Upper lobe of right lung (tissue), 1 donor: ENCODE measurements at regions not wholly inside any gene's neighbourhood (a gene's known extent, or its start where the extent isn't known, plus 50 kb on each side); places are given as distances from the start of the nearest gene placed in this dataset.
A peak's percentile ranks its signal among the peaks of the same experiment; 100 is the strongest.

Source experiments
- ATAC-seq: fragments of 200-7000 bp; cut with Tn5 transposase; one replicate; pipeline ENCODE4 v1.9.1; 2020; ENCODE audit warnings: mild to moderate bottlenecking, moderate library complexity
- DNase-seq: peaks from one replicate; pipeline ENCODE4 v3.0.0-alpha.2; 2020
- H3K27ac ChIP-seq: fragments of 200-600 bp; one replicate; pipeline ENCODE4 v1.8.0; 2022
- H3K27me3 ChIP-seq: fragments of 200-600 bp; one replicate; pipeline ENCODE4 v1.8.0; 2022; ENCODE audit warnings: mild to moderate bottlenecking
- H3K36me3 ChIP-seq: fragments of 200-600 bp; one replicate; pipeline ENCODE4 v1.8.0; 2022
- H3K4me1 ChIP-seq: fragments of 200-600 bp; one replicate; pipeline ENCODE4 v1.8.0; 2022
- H3K4me3 ChIP-seq: fragments of 200-600 bp; one replicate; pipeline ENCODE4 v1.8.0; 2022; ENCODE audit warnings: mild to moderate bottlenecking
- H3K9me3 ChIP-seq: fragments of 200-600 bp; one replicate; pipeline ENCODE4 v1.8.0; 2022
- intact Hi-C: fragments of 100-400 bp; cut with DNase I; formaldehyde crosslinking; loops from one replicate; pipeline ENCODE4 v1.11.0; 2022
- TF ChIP-seq, protein P1 (sequence below): fragments of 200-600 bp; IDR thresholded peaks from one replicate; pipeline ENCODE4 v1.8.0; 2022; ENCODE audit warnings: antibody characterized with exemption
- donor health status: DM: no; HTN: yes; CAD: no; lungs with severe emphysema.

DNA sequence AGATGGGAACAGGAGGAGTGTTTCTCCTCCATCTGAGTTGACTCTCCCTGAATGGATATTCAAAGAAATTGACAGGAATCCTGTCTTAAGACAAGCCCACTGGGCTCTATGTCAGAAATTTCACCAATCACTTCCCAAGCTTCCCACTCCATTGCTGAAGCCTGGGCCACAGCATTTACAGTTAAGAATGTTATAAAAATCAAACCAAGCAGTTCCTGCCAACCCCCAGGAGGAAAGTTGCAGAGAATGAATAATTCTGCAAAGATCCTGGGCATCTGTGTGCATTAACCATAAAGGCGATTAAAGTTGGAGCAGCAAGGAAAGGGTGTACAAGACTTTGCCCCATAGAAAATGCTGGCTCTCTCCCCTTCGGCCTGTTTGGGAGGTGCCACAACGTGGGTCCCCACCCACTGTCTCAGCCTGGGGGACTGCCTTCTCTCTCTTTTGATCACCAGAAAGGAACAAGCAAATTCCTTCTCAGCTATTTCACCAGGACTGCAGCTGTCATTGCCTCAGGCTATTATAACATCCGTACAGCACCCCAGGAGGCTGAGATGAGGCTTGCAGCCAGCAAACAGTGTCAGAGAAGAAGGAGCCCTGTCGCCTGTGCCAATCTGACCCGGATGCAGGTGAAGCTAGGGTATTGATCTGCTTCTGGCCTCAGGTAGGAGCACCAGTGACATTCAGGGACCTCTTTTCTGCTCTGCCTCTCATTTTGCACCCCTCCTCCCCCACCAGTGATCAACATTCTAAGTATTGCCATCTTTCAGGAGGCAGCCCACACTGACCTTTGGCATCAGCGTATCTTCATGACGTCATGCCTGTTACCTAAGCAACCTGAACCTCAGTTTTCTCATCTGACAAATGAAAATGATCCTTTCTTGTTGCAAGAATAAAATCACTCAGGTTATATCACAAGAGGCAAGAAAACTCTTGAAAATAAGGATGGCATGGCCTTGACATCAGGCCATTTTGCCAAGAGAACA lies 219.0 kb downstream of the SH3BP4 start:
- intact Hi-C loops, result no loop called here
- Histone ChIP-seq H3K9me3 (no peaks in the 10 kb centered on the region), H3K27ac (no peak overlapping the region), H3K36me3 (no peaks in the 10 kb centered on the region), H3K4me3 (no peak overlapping the region), H3K27me3 (no peaks in the 10 kb centered on the region), H3K4me1 (no peaks in the 10 kb centered on the region)
- ATAC-seq (no peak), DNase-seq (no peak)
- TF ChIP-seq, protein P1, sequence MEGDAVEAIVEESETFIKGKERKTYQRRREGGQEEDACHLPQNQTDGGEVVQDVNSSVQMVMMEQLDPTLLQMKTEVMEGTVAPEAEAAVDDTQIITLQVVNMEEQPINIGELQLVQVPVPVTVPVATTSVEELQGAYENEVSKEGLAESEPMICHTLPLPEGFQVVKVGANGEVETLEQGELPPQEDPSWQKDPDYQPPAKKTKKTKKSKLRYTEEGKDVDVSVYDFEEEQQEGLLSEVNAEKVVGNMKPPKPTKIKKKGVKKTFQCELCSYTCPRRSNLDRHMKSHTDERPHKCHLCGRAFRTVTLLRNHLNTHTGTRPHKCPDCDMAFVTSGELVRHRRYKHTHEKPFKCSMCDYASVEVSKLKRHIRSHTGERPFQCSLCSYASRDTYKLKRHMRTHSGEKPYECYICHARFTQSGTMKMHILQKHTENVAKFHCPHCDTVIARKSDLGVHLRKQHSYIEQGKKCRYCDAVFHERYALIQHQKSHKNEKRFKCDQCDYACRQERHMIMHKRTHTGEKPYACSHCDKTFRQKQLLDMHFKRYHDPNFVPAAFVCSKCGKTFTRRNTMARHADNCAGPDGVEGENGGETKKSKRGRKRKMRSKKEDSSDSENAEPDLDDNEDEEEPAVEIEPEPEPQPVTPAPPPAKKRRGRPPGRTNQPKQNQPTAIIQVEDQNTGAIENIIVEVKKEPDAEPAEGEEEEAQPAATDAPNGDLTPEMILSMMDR, result peak; percentile 22

DNA sequence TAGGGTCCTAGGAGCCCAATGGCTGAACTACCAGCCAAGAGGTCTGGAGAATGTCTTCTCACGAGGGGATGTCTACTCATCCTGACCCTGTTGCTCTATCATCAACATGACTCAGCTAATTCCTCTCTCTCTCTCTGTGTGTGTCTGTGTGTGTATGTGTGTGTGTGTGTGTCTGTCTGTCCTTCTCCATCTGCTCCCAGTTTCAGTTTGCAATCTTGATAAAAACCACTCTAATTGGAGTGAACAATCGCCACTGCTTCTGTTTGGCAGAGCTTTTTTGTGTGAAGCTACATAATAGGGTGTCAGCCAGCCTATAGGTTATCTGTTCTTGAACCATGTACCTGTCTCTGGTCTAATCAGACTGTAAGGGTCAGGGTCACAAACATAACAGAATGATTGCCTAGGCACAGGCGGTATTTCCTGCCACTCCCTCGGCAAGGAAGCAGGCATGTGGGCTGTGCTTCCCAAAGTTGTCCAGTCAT lies 219.8 kb downstream of the SH3BP4 start:
- DNase-seq (no peak), ATAC-seq (no peak)
- Histone ChIP-seq H3K27ac (no peak overlapping the region), H3K27me3 (no peaks in the 10 kb centered on the region), H3K4me3 (no peak overlapping the region), H3K36me3 (no peaks in the 10 kb centered on the region), H3K9me3 (no peaks in the 10 kb centered on the region), H3K4me1 (no peaks in the 10 kb centered on the region)
- intact Hi-C loops, result no loop called here
- TF ChIP-seq, protein P1, result no peak

DNA sequence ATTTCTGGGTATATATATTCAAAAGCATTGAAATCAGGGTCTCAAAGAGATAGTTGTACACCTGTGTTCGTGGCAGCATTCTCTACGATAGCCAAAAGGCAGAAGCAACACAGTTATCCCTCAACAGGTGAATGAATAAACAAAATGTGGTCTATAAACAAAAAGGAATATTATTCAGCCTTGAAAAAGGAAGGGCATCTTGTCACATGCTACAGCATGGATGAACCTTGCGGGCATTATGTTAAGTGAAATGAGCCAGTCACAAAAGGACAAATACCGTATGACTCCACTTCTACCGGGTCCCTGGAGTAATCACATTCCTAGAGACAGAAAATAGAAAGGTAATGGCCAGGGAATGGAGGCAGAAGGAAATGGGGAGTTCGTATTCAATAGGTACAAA lies 228.8 kb downstream of the SH3BP4 start:
- Histone ChIP-seq H3K27me3 (peaks cover 5% of the 10 kb centered on the region), H3K36me3 (no peaks in the 10 kb centered on the region), H3K9me3 (no peaks in the 10 kb centered on the region), H3K4me3 (no peak overlapping the region), H3K4me1 (no peaks in the 10 kb centered on the region), H3K27ac (no peak overlapping the region)
- TF ChIP-seq, protein P1, result no peak
- no peak for ATAC-seq
- no peak for DNase-seq
- intact Hi-C loops, result no loop called here

DNA sequence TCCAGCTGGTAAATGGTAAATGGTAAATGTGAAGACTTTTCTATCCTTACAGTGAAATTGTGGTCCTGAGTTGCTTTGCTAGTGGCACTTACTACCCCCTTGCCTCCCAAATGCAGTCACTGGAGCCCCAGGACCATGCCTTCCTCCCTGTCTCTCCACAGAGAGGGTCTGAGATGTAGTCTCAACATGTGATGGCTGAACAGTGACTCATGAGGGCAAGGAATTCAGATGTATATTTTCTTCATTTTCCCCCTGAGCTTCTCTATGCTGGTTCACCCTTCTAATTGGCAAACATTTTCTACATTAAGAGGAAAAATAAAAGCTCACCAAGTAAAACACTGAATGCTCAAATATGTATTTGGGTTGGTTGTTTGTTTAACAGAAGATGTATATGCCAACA lies 232.0 kb downstream of the SH3BP4 start:
- TF ChIP-seq, protein P1, result no peak
- DNase-seq (no peak), ATAC-seq (no peak)
- Histone ChIP-seq H3K27ac (no peak overlapping the region), H3K4me3 (no peak overlapping the region), H3K4me1 (no peaks in the 10 kb centered on the region), H3K36me3 (no peaks in the 10 kb centered on the region), H3K9me3 (no peaks in the 10 kb centered on the region), H3K27me3 (peaks cover 5% of the 10 kb centered on the region)
- intact Hi-C loops, result no loop called here

DNA sequence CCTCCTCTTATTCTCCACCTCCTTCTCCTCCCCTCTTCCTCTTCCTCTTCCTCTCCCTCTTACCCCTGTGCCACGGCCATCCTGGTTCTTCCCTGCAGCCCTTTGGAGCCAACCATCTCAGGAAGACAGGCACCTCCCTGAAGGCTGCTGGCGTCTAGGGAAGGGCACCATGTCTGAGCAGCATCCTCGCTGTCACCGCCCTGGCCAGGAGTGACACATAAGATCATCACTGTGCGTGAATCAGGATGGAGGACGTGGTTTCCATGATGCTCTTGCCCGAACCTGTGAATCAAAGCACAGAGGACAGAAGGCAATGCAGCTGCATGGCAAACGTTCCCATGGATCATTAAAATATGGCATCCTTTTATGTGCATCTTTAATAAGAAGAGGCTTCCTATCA lies 236.0 kb downstream of the SH3BP4 start:
- TF ChIP-seq, protein P1, result no peak
- no peak for ATAC-seq
- intact Hi-C loops, result no loop called here

More for the DNA sequence above, 236.0 kb downstream of the SH3BP4 start:
- Histone ChIP-seq H3K27ac (no peak overlapping the region), H3K4me3 (no peak overlapping the region), H3K4me1 (no peaks in the 10 kb centered on the region), H3K27me3 (no peaks in the 10 kb centered on the region), H3K9me3 (no peaks in the 10 kb centered on the region), H3K36me3 (no peaks in the 10 kb centered on the region)
- DNase-seq, result no peak
